ENCODE measurements at regions not wholly inside any gene's neighbourhood (a gene's known extent, or its start where the extent isn't known, plus 50 kb on each side); places are given as distances from the start of the nearest gene placed in this dataset.

DNA sequence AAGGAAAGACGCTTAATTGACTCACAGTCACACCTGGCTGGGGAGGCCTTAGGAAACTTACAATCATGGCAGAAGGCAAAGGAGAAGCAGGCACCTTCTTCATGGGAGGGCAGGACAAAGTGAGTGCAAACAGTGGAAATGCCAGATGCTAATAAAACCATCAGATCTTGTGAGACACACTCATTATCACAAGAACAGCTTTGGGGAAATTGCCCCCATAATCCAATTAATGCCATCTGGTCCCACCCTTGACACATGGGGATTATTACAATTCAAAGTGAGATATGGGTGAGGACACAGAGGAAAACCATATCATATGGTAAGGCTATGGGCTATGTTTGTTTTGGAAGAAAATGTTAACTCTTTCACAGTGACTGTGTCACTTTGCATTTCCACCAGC, 1272.5 kb upstream of the CELF2 start:
- DNase-seq, result no peak

DNA sequence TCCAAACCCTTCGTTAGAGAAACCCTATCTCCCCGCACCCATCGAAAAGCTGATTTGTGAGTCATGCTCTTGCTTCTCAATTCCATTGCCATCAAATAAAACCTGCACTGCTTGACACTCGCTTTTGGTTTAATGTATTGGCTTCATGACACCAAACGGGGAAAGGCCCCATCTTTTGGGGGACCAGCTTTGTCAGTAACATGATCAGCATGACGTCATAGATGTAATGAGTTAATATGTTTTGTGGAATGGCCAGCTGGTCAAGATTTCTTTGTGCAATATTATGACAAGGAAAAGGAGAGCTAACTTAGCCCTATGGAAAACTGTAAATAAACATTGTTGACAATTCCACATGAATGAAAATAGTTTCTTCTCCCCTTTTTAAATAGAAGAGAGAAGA, 1260.5 kb upstream of the CELF2 start:
- no peak for DNase-seq

DNA sequence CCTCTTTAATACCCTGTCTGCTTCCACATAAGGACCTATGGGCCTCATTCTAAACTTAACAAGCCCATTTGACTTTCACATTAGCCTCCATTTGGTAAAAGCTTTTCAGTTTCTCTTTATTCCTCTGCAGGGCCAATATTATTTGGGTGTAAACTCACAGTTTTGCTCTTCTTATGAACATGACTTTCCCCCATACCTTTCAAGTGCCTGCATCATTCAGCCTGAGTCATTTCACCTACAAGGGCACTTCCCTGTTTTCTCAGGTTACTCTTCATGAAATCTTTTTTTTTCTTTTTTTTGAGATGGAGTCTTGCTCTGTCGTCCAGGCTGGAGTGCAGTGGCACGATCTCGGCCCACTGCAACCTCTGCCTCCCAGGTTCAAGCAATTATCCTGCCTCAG, 1258.1 kb upstream of the CELF2 start:
- DNase-seq, result no peak

DNA sequence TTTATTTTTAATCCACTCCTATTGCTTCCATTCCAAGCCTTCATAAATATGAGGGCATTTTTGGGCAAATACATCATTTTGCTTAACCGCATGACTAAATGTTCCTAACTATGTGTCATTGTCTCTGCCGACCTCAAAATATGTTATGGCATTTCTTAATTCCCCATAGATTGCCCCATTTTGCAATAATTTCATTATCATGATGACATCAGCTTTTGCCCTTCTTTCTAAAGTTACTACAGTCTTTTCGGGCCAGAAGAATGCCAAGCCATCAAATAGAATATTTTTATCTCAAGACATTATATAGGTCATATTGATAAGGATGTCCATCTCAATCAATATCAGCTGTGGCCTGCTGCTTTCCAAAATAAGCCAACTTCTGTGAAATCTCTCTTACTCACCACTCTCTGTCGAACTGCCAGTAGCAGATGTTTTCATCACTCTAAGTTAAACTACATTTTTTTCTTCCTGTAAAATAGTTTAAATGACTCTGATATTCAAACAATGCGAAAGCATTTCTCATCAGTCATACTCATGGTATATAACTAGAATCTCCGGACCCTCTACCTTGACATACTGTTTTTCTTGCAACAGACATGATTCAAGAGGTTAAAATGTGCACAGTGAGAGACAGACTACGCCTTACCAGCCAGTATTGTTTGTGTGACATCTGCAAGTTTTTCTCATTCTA, 1254.6 kb upstream of the CELF2 start:
- DNase-seq, result no peak

DNA sequence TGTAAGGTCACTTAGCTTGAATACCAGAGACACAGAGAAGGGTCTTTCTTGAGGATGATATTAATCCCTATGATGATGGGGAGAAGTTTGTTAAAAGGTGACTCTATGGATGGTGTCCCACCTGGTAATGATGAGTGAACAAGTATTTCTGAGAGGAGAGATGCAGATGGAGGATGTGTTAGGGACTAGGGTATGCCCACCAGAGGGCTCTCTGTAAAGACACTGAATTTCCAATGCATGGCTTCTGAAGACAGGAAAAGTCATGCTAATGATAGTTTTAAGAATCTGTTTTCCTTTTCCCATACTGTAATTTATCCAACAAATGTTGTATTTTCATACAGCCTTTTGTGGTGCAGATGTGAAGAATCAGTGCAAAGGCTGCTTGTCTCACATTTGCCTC, 1250.9 kb upstream of the CELF2 start:
- peak in 1 of 2 experiments; percentile 4 for DNase-seq

DNA sequence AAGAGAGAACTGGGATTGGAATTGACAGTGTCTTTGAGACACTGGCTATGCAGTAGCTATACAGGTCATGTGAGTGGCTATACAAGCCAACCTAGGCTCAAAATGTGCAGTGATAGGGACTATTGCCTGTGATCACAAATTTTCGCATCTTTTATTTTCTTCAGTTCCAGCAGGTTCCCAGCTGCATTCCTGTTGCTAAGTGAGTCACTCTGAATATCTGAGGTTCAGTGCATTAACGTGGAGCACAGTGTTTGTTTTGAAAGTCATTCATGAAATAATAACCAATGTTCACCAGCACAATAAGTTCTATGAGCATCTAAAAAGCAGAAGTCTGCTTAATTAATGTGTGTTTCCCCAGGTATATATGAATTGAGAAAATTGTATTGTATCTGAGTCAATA, 1236.0 kb upstream of the CELF2 start:
- no peak for DNase-seq

DNA sequence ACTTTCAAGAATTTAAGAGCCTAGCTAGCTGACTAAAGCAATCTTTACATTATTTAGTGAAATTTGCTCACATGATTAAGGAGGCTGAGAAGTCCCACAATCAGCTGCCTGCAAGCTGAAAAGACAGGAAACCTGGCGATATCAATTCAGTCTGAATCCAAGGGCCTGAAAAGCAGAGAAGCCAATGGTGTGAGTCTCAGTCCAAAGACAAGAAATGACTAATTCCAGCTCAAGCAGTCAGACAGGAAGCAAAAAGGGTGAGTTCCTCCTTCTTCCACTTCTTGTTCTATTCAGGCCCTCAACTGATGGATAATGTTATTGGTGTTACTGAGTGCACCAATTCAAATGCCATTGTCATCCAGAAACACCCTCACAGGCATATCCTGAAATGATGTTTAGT, 1231.6 kb upstream of the CELF2 start:
- DNase-seq, result no peak

DNA sequence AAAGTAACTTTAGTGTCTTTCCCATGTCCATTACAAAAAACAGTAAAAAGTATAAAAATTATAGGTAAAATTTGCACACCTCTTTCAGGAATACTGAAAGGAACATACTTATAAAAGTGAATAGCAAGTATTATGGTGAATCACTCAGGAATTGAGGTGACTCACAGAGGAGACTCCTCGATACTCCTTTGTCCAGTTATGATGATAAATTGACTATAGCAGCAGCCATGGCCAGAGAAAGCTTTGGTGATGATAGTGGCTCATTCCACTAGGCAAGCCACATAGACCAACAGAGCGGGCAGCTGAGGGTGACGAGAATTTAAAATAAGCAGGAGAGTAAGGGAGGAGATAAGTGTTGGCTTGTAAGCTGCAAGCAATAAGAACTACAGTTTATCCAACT, 1231.1 kb upstream of the CELF2 start:
- DNase-seq, result no peak

DNA sequence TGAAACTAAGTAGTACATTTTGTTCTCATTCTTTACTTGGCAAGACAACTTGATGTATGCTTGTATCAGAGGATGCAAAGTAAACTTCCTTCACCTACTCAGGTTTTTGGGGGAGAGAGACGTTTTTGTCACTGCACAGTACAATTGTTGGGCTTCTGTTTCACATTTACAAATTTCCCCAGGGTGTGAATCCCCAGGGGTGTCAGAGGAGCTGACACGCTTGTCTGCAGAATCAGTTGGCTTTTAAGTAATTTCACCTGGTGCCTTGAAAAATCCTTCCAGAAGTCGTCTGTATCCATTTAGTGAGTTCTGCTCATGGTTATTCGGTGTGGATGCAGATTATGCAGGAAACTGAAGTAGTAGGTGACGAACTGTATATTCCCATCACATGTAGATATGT, 1227.7 kb upstream of the CELF2 start:
- no peak for DNase-seq

DNA sequence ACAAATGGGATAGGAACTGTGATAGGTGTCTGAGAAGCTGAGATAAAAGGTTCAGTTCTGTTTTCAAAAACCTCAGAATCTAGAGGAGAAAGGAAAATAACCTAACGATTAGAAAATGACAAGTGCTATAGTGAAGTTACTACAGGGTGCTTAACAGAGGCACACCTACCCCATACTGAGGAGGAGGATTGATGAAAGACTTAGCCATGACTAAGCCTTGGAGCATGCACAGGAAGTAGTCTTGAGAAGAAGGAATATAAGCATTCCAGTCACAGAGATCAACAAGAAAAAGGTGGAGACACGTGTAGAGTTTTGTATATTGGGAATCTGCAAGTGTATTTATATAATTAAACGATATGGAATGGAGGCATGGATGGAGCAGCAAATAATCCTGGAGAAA, 1225.5 kb upstream of the CELF2 start:
- DNase-seq, result no peak

DNA sequence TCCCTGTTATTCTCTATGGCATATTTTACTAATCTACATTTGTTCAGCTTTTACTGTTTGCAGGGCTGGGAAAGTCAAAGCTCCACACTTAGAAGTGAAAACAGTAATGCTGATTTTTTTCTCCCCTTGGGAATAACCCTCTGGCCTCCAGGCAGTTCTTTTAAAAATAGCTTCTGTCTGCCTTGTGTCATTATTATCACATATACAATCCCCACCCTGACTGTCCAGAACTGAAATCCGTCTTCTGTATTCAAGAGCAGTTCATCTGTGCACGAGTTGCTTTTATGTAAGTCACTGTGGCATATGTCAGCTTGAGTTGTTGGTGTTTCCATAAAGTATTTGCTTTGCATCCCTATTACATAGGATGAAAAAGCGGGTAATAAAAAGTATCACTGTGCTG, 1221.1 kb upstream of the CELF2 start:
- no peak for DNase-seq

DNA sequence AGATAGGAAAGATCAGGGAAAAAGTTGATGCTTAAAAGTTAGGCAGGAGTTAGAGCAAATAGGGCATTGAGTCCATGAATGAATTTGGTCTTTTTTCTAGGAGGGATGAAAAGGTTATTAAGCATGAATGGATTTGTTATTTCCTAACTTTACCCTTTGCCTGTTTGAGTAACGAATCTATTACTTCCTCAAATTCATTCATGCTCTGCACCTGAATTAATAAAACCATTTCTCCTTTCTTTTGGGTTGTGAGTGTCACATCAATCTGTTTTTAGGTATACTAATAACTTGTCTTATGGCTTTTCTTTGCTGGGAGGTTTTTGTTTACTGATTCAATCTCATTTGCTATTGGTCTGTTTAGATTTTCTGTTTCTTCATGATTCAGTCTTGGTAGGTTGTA, 1217.7 kb upstream of the CELF2 start:
- DNase-seq, result no peak

DNA sequence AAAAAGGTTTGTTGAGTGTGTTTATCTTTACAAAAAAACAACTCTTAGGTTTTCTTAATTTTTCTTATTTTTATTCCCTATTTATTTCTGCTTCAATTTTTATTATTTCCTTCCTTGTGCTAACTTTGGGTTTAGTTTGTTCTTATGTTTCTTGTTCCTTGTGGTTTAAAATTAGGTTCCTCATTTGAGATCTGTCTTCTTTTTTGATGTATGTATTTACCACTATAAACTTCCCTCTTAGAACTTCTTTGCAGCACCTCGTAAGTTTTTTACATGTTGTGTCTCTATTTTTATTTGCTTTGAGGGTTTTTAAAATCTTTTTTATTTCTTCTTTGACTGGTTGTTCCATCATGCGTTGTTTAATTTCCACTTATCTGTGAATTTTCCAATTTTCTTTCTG, 1217.1 kb upstream of the CELF2 start:
- DNase-seq, result no peak

DNA sequence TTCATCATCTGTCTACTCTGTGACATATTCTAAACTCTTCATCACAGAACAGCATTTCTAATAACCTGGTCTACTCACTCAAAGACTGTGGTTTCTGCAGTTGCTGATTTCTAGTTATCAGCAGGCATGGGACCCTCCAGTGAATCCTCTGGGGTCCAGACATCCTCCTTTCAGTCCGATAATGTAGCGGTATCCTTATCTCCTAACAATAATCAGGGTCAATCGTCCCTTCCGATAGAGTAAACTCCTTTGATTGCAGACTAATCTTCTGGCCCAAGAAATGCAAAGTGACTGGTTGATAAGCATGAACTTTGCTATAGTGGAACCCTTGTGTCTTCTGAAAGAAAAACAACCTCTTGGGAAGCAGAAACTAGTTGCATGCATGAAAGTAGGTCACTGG, 1209.8 kb upstream of the CELF2 start:
- no peak for DNase-seq

DNA sequence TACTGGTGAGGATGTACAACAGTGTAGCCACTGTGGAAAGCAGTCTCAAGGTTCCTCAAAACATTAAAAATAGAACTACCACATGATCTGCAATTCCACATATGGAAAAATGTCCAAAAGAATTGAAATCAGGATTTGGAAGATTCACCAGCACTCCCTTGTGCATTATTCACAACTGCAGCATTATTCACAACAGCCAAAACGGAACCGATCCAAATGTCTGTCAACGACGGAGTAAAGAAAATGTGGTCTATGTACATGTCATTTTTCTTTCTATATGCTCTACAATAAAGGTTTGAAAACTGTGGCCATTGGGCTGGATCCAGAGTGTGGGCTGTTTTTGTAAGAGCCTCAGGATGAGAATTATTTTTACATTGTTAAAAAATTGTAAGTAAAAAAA, 1206.1 kb upstream of the CELF2 start:
- no peak for DNase-seq

DNA sequence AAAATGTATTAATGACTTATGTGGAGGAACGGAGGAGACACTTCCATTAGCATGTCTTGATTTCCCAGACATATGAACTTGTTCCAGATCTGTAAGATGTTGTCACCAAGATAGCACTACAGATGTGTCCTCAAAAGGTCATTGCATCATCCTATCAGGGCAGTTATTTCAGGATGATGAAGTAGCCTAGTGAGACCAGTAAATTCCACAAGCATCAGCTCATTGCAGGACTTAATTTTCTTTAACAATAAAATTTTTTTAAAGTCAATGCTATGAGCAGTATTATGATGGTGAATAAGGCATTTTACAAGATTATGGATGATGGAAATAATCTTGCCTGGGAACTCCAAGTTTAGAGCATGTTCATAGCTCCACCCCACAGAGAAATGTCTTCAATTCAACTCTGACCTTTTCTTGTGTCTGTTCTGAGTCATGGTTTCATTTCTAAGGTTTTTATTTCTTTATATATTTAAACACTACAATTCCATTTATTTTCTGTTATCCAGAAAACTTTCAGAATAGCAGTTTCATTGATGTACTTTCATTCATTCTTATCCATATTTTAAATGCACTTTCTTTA, 1203.3 kb upstream of the CELF2 start:
- no peak for DNase-seq

DNA sequence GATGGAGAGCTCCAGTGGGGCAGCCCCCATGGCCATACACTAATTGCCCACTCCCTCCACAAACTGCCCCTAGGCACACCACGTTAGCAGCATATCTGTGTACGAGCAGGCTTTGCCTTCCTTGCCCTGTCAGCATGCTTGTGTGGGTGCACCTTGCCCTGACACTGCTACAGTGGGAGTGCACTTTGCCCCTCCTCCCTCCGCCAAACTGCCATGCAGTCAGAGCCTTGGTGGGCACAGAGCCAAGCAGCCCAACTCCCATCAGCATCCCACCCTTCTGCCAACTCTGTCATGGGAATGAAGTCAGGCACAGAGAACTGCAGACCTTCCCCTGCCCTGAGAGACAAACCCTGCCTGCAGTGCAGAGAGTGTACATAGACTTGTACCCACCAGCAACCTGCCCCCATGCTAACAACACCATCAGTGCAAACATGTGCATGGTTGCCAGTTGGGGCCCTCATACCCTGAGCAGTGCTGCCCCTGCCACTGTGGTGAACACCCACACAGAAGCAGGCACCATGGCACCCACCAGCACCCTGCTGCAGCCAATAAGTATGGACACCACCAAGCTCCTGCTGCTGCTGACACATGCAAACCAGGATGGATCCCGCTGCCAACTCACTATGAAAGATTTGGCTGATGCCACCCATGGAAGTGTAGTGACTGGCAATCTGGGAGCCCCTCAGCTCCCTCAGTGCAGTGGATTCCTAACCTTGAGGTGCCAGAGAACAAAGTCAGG, 1197.7 kb upstream of the CELF2 start:
- DNase-seq, result no peak

DNA sequence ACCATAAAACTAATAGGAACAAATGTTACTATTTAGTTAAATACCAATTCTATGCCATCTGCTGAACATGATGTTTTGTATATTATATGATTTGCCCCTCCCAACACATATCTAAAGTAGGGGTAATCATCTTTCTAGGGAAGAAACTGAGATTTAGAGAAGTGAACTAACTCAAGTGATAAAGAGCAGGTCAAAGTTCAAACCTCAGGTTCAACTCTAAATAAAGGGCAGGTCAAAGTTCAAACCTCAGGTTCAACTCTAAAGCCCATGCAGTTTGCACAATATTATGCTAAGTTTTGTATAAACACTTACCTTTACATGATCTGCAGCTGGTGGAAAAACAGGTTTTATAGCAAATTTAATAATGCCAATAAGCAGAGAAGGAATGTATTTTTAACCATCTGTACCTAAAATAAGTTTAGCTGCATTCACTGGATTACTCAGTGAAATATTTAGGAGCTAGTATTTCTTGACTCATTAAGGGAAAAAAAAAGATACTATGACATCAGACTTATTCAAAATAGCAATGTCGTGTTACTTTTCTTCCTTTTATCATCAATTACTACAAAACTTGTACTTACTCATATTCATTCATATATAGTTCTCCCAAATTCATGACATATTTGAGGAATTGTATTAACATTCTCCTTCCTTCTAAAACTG, 1194.3 kb upstream of the CELF2 start:
- DNase-seq, result no peak

DNA sequence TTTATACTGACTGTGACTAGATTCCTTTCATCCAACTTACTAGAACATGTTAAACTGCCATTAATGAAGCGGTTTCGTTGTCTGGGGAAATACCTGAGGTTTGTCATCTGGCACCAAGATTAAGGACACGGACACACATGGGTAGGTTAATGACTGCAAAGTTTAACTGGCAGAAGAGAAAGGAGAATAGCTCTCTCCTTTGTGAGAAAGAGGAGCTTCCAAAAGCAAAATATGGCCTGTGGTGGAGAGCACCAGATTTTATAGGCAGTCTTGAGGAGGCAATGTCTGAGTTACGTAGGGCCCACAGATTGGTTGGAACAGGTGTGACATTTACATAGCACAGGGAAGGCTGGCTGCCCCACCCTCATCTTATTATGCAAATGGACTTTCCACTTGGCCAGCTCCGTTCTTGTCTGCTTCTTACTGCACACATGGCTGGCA, 1193.0 kb upstream of the CELF2 start:
- DNase-seq, result peak; percentile 47 to 66

DNA sequence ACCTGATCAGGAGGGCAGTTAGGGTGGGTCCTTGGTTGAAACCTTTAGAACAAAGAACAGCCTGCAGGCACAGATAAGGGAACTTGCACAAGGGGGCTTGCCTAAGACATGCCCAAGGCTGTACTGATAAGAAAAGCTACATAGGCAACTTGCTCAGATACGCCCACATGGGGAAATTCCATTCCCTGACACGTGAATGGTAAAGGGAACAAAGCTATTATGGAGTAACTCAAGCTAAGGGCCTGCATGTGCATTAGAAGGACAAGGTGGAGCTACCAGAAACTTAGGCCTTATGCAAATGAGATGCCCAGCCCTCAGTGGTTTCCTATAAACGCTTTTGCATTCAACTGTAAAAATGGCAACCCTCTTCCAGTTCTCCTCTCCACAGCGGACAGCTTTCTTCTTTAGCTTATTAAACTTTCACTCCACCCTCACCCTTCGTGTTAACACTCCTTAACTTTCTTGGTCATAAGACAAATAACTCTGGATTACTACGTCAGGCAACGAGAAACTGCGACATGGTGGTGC, 1192.1 kb upstream of the CELF2 start:
- DNase-seq, result peak in 1 of 2 experiments; percentile 1

DNA sequence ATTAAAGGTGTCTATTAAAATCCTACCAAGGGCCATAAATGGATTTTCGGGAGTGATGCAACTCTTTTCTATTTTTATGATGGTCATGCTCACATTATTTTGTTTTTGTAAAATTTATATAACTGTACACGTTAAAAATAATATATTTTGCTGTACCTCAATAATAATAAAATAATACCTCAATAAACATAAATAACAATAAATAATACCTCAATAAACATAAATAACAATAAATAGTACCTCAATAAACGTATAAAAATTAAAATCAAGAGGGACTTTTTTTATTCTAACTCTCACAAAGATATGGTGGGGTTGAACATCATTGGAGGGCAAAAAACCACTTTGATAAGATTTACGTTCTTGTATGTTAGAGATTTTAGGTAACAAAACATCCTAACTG, 1189.6 kb upstream of the CELF2 start:
- no peak for DNase-seq

DNA sequence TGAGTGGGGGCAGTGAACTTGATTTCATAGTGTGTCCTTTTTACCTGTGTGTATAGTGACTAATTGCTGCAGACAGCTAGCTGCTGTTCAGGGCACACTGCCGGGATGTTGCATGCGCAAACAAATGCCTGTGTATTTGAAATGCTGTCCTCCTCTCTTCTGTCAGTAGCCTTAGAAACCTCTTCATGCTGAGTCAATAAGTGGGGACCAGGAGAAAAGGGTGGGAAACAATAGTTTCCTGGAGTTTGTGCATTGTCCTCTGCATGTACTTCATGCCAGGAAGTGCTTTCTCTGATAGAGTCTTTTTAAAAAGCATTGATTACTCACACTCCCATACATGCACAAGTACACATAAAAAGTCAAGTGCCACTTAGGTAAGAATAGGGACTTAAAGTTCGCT, 1183.7 kb upstream of the CELF2 start:
- DNase-seq, result no peak

DNA sequence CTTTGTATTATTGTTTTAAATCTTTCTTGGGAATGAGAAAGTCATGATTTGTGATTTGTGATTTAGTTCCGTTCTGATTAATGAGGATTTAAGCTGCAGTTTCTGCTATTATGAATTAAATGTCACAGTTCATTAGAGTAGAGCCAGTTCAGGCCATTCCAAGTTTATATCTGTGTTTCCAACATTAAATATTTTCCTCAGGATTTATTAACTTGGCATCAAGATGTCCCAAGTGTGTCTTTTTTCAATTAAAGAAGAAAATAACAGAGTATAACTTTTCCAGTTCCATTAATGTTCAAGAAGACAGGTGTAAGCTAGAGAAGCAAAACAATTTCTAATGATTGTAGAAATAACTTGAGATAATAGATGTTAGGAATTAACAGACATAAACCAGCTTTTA, 1183.2 kb upstream of the CELF2 start:
- no peak for DNase-seq

DNA sequence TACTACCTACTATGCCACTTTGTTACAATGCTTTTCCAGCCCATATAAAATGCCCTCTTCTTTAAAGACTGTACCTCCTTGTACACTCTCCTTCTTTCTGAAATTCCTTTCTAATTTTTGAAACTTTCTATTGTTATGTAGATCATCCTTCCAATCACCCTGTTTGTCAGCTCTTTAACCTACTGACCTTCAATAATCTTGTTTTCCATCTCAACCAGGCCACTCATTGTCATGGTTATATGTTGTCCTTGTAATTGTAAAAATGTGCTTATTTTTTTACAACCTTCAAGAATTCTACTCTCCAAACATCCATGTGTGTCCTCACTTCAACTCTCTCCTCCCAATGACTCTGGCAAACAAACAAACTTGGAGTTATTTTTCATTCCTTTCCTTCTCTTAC, 1172.6 kb upstream of the CELF2 start:
- DNase-seq, result no peak

Measured in NCI-H526 (cell line).